Right lobe of liver (tissue), 4 donors: ENCODE measurements at regions not wholly inside any gene's neighbourhood (a gene's known extent, or its start where the extent isn't known, plus 50 kb on each side); places are given as distances from the start of the nearest gene placed in this dataset.

Experiments
- CTCF ChIP-seq, 4 donors: fragments of 200-600 bp in 3 of 4; fragments of 450-650 bp in 1 of 4; IDR thresholded peaks; one replicate each; pipeline versions ENCODE4 v1.5.1 to v1.8.0; 2016 to 2022; ENCODE audit warnings: antibody characterized with exemption in 4 of 4, mild to moderate bottlenecking in 2 of 4
- POLR2A ChIP-seq: fragments of 450-650 bp; IDR thresholded peaks from one replicate; pipeline ENCODE4 v1.6.1; 2017; ENCODE audit warnings: antibody characterized with exemption, mild to moderate bottlenecking
- donor health status: DM: no; HTN: no; CAD: no.
- donor health status: DM: no; HTN: no; CAD: no.
- donor health status: DM: no; HTN: yes; CAD: no.

GRCh38 chr13:72379581-72379980, 347.8 kb downstream of the MZT1 start:
- TF ChIP-seq CTCF (IDR thresholded peaks at IDR 0.05) (no peak), POLR2A (no peak)
